GM18907 (cell line): ENCODE measurements at regions not wholly inside any gene's neighbourhood (a gene's known extent, or its start where the extent isn't known, plus 50 kb on each side); places are given as distances from the start of the nearest gene placed in this dataset.

Experiments used
- ATAC-seq: cut with Tn5 transposase; IDR thresholded peaks from one replicate; pipeline ENCODE4 v1.9.1; 2021; ENCODE audit warnings: mild to moderate bottlenecking, moderate library complexity; ENCODE audit not compliant: unreplicated experiment

- no peak for ATAC-seq
These were observed 65.0 kb upstream of the POU2AF1 start for GRCh38 chr11:111444040-111444439.

GRCh38 chr11:111443640-111444039, 64.6 kb upstream of the POU2AF1 start:
- no peak for ATAC-seq

- ATAC-seq: no peak
These were observed 64.0 kb upstream of the POU2AF1 start for GRCh38 chr11:111443032-111443431.

- ATAC-seq: no peak
These were observed 62.4 kb upstream of the POU2AF1 start for GRCh38 chr11:111441443-111441842.

GRCh38 chr11:111440416-111441205, 61.5 kb upstream of the POU2AF1 start:
- no peak for ATAC-seq

GRCh38 chr11:111439901-111440300, 60.8 kb upstream of the POU2AF1 start:
- no peak for ATAC-seq

- peak; percentile 53 for ATAC-seq
These were observed 59.9 kb upstream of the POU2AF1 start for GRCh38 chr11:111438846-111439520.

GRCh38 chr11:111438168-111438567, 59.1 kb upstream of the POU2AF1 start:
- no peak for ATAC-seq

GRCh38 chr11:111435046-111435698, 56.1 kb upstream of the POU2AF1 start:
- no peak for ATAC-seq

- ATAC-seq: peak; percentile 69
These were observed 50.0 kb upstream of the POU2AF1 start for GRCh38 chr11:111429066-111429506.
